ACHN (cell line): ENCODE measurements at regions not wholly inside any gene's neighbourhood (a gene's known extent, or its start where the extent isn't known, plus 50 kb on each side); places are given as distances from the start of the nearest gene placed in this dataset.
"Not testable (repeated sequence)": the region's sequence is repeated elsewhere in the genome, so short reads cannot be mapped to it uniquely, and the experiment has no call there.

ENCODE experiments used
- DNase-seq: peaks from one replicate; pipeline ENCODE4 v3.0.0-alpha.2; 2015
- in situ Hi-C: cut with HindIII; loops from 2 replicates; pipeline ENCODE4 v1.10.0; 2017; ENCODE audit warnings: low sequenced_read_pairs, low pct_ligation_motif_present, low pct_unique_long_range_greater_than_20kb

DNA sequence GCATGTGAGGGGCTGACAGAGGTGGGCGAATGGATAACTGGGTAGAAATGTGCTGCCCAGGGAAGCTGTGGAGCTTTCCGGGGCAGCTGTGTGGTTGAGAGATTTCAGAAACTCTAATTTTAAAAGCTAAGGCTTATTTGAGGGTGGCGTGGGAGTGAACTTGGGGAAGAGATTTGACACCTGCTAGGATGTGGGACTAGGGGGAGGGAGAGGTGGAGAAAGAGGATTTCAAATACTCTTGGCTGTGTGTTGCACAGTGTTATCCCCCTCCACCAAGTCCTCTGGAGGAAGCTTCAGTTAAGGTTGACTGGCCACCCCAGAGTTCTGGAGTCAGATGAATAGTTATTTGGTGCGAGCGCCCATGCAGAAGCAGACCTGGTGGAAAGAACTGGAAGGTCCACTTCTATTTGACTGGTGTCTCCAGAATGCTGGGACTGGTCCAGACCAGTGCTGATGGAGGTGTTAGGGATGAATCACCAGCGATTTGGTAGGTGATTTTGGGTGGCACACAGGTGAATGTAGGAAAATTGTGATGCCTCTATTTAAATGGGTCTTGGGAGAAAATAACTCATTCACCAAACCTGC lies 72.8 kb upstream of the ALX4 start:
- in situ Hi-C loops: no loop called here
- DNase-seq: no peak

DNA sequence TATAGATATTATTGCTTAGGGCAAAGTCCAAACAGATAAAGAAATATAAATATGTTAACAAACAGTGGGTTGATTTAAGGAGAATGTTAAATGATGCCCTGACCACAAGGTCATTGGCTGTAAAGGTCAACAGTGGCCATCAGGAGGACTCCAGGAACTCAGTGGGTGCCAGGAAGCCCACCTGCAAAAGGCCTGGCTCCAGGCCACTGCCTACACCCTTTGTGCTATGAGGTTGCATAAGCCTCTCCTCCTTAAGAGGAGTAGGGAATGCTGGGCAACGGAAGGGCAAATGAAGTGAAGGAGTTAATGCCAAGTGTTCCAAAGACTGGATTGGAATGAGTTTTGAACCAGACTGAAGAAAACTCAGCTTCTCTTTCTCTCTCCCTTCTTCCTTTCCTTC lies 73.3 kb upstream of the ALX4 start:
- in situ Hi-C loops: no loop called here

GRCh38 chr11:44387415-44387814 lies 77.5 kb upstream of the ALX4 start:
- in situ Hi-C loops: no loop called here
- no peak for DNase-seq

More for the DNA sequence above, 73.3 kb upstream of the ALX4 start:
- DNase-seq: no peak

- DNase-seq: no peak
- in situ Hi-C loops: no loop called here
Observed at GRCh38 chr11:44387825-44388224, 77.9 kb upstream of the ALX4 start.

DNA sequence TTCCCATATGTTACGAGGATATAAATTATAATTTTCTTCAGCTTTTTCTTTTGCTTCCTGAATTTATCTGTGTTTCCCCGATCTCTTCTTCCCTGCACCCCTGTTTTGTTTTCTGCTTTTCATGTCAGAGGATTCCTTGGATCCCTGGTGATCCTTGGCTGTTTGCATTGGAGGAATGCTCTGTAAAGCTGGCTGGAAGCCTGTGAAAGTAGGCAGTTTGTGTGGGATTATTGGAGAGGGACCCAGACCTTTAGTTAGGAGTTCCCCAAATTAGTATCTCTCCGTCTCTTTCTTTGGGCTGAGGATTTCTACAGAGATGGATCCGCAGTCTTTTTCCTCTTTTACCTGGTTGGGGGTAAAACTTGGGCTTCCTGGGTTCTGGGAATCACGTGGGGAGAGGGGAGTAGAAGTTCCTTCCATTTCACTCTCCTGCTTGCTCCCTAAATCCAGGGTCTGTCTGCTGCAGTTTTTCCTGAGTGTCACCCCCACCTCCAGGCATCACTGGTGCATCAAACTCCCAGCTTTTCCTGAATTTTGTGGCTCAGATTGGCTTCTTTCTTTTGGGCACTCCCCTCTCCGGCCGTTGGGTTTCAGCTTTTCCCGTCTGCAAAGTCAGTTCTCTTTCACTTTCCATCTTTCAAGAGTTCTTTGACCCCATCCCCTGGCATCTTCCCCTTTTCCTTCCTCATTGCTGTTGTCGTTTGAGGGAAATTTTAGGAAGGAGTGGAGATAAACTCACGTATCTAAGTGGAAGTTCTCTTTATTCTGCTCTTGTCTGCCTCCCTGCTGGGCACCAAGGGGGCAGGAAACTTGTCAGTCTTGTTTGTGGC lies 79.1 kb upstream of the ALX4 start:
- in situ Hi-C loops: no loop called here
- no peak for DNase-seq

- no peak for DNase-seq
- in situ Hi-C loops: no loop called here
Observed at GRCh38 chr11:44389963-44390605, 80.1 kb upstream of the ALX4 start.

DNA sequence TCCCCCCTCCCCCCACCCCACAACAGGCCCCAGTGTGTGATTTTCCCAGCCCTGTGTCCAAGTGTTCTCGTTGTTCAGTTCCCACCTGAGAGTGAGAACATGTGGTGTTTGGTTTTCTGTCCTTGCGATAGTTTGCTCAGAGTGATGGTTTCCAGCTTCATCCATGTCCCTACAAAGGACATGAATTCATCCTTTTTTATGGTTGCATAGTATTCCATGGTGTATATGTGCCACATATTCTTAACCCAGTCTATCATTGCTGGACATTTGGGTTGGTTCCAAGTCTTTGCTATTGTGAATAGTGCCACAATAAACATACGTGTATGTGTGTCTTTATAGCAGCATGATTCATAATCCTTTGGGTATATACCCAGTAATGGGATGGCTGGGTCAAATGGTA lies 81.1 kb upstream of the ALX4 start:
- in situ Hi-C loops: not testable (repeated sequence)

GRCh38 chr11:44396746-44397145 lies 86.8 kb upstream of the ALX4 start:
- DNase-seq, in situ Hi-C loops: not testable (repeated sequence)

More for the DNA sequence above, 81.1 kb upstream of the ALX4 start:
- DNase-seq: not testable (repeated sequence)

DNA sequence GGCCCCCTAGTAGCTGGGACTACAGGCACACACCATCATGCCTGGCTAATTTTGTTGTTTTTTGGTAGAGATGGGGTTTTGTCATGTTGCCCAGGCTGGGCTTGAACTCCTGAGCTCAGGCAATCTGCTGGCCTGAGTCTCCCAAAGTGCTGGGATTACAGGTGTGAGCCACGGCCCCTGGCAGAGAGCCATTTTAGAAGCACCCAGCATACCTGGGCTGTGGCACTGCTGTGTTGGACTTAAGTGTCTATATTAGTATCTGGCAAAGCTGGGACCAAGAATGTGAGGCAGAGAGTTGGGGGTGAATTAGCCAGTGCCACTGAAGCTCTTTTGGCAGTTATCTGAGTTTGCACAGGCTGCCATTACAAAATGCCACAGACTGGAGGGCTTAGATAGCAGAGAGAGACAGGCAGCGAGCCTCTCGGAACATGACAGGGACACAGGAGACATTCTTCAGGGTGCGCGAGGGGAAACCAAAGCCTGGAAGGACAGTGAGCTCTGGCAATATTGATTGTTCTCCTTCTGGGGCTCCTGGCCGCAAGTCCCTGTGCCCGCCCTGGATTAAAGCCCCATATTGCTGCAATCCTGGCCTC lies 87.7 kb upstream of the ALX4 start:
- DNase-seq: no peak
- in situ Hi-C loops: no loop called here

- DNase-seq: peak; percentile 77
- in situ Hi-C loops: no loop called here
Observed at GRCh38 chr11:44398266-44399030, 88.5 kb upstream of the ALX4 start.

GRCh38 chr11:44399968-44400367 lies 90.0 kb upstream of the ALX4 start:
- in situ Hi-C loops: no loop called here
- DNase-seq: no peak

- in situ Hi-C loops: no loop called here
- no peak for DNase-seq
Observed at GRCh38 chr11:44400431-44400830, 90.5 kb upstream of the ALX4 start.

DNA sequence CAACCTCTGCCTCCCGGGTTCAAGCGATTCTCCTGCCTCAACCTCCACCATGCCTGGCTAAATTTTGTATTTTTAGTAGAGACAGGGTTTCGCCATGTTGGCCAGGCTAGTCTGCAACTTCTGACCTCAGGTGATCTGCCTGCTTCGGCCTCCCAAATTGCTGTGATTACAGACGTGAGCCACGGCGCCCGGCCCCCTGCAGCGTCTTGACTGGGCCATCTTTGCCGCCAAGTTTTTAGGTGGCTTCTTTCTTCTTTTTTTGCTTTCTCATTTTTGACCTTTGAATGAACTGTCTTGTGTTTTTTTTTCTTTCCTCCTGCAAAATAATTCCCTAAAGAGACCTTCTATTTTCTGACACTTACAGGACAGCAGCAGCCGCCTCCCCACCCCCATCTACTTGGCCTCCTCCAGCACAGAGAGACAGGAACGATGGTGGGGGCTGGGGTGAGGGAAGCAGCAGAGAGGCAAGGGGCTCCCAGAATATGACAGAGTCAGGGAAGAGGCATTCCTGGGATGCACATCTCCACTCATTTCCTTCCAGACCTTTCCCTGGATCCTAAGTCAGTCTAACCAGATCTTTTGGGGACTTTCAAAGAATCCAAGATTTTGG lies 92.6 kb upstream of the ALX4 start:
- in situ Hi-C loops: no loop called here
- DNase-seq: no peak

GRCh38 chr11:44403176-44403575 lies 93.2 kb upstream of the ALX4 start:
- in situ Hi-C loops: no loop called here
- no peak for DNase-seq

GRCh38 chr11:44403587-44404273 lies 93.8 kb upstream of the ALX4 start:
- in situ Hi-C loops: no loop called here
- no peak for DNase-seq

GRCh38 chr11:44404301-44404700 lies 94.4 kb upstream of the ALX4 start:
- DNase-seq: no peak
- in situ Hi-C loops: no loop called here

DNA sequence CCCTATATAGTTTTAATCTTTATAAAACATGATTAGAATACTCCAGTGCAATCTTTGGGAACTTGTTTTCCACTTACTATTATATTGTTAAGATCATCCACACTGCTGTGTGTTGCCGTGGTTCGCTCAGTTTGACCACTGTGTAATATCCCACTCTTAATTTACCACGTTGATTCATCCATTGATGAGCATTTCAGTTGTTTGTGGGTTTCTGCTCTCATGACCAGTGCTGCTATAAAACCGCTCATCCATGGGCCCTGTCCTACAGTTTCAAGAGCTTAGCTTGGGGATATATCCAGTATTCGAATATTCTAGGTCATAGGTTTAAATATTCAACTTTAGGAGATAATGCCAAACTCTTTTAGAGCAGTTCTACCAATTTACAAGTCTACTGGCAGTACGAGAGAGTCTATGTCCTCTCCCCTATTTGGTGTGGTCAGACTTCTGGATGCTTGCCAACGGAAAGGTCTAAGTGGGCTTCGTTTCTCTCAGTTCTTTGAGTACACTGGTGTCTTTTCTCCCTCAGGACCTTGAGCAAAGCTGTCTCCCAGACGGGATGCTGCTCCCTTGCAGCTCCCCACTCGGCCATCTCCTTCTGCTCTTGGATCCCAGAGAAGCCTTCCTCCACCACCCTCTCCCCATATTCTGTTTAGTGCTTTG lies 94.9 kb upstream of the ALX4 start:
- DNase-seq: peak; percentile 28
- in situ Hi-C loops: no loop called here
